ENCODE measurements at regions not wholly inside any gene's neighbourhood (a gene's known extent, or its start where the extent isn't known, plus 50 kb on each side); places are given as distances from the start of the nearest gene placed in this dataset.
"Not testable (repeated sequence)": the region's sequence is repeated elsewhere in the genome, so short reads cannot be mapped to it uniquely, and the experiment has no call there.

GRCh38 chr12:68483592-68484383 is 126.9 kb upstream of the RAP1B start:
- Histone ChIP-seq H3K9ac (ENCODE audit: insufficient read length, low read depth) (no peak overlapping the region), H3K4me3 (ENCODE audit: insufficient read length, low read depth) (no peak overlapping the region), H3K9me3 (ENCODE audit: insufficient read depth, low read length) (peaks cover 13% of the 10 kb centered on the region), H3K36me3 (ENCODE audit: insufficient read depth, insufficient read length, low read length) (no peaks in the 10 kb centered on the region), H3K27me3 (ENCODE audit: insufficient read depth, insufficient read length) (no peaks in the 10 kb centered on the region), H3K4me1 (ENCODE audit: insufficient read depth, insufficient read length) (no peaks in the 10 kb centered on the region)
- TF ChIP-seq ZNF274 (IDR thresholded peaks at IDR 0.05; ENCODE audit: low read depth, low read length) (no peak), YY1 (IDR thresholded peaks at IDR 0.05; ENCODE audit: insufficient read depth, insufficient read length) (no peak), SUZ12 (IDR thresholded peaks at IDR 0.05; ENCODE audit: extremely low read depth, insufficient read depth, insufficient read length) (no peak)
- DNase-seq (ENCODE audit: low read depth, low spot score), result no peak

DNA sequence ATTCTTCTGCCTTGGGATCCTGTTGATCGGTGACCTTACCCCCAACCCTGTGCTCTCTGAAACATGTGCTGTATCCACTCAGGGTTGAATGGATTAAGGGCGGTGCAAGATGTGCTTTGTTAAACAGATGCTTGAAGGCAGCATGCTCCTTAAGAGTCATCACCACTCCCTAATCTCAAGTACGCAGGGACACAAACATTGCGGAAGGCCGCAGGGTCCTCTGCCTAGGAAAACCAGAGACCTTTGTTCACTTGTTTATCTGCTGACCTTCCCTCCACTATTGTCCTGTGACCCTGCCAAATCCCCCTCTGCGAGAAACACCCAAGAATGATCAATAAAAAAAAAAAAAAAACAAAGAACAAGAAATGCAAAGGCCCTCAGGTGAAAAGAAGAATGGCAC is 126.1 kb upstream of the RAP1B start:
- not testable (repeated sequence) for H3K27me3 ChIP-seq (ENCODE audit: insufficient read depth, insufficient read length); H3K4me1 ChIP-seq (ENCODE audit: insufficient read depth, insufficient read length); H3K36me3 ChIP-seq (ENCODE audit: insufficient read depth, insufficient read length, low read length); H3K9ac ChIP-seq (ENCODE audit: insufficient read length, low read depth); H3K4me3 ChIP-seq (ENCODE audit: insufficient read length, low read depth); DNase-seq (ENCODE audit: low read depth, low spot score)
- H3K9me3 ChIP-seq (ENCODE audit: insufficient read depth, low read length), result peaks cover 13% of the 10 kb centered on the region

- not testable (repeated sequence) for H3K4me3 ChIP-seq (ENCODE audit: insufficient read length, low read depth); H3K9ac ChIP-seq (ENCODE audit: insufficient read length, low read depth); H3K27me3 ChIP-seq (ENCODE audit: insufficient read depth, insufficient read length); DNase-seq (ENCODE audit: low read depth, low spot score); H3K36me3 ChIP-seq (ENCODE audit: insufficient read depth, insufficient read length, low read length); H3K9me3 ChIP-seq (ENCODE audit: insufficient read depth, low read length); H3K4me1 ChIP-seq (ENCODE audit: insufficient read depth, insufficient read length)
Observed at GRCh38 chr12:68486449-68486848, 124.2 kb upstream of the RAP1B start.

DNA sequence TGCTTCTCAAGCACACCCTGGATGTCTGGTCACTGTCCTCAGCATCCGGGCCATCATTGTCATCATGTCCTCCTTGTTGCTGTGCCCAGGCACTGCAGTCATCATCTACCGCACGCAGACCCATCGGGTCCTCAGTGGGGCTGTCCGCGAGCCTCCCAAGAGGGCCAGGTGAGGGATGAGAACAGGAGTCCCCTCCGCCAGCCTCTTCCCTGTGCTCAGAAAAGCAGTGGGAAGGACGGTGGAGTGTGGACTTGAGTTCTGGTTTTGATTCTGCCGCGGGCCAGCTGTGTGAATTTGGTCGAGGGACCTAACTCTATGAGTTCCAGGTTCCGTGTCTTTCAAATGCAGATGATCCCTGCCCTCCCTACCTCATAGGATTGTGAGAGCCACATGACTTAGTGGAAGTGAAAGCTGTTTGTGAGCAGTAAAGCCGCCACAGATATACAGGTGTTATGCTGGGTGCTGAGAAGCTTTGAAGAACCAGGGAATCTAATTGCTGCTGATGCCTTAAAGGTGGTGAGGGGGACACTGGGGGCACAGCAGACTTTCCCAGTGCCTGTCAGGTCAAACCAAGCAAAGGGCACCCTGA is 122.9 kb upstream of the RAP1B start:
- Histone ChIP-seq H3K4me3 (ENCODE audit: insufficient read length, low read depth) (no peak overlapping the region), H3K27me3 (ENCODE audit: insufficient read depth, insufficient read length) (no peaks in the 10 kb centered on the region), H3K36me3 (ENCODE audit: insufficient read depth, insufficient read length, low read length) (no peaks in the 10 kb centered on the region), H3K9ac (ENCODE audit: insufficient read length, low read depth) (no peak overlapping the region), H3K4me1 (ENCODE audit: insufficient read depth, insufficient read length) (no peaks in the 10 kb centered on the region), H3K9me3 (ENCODE audit: insufficient read depth, low read length) (no peaks in the 10 kb centered on the region)
- TF ChIP-seq SUZ12 (IDR thresholded peaks at IDR 0.05; ENCODE audit: extremely low read depth, insufficient read depth, insufficient read length), result no peak
- no peak for TF ChIP-seq YY1 (IDR thresholded peaks at IDR 0.05; ENCODE audit: insufficient read depth, insufficient read length)
- TF ChIP-seq ZNF274 (IDR thresholded peaks at IDR 0.05; ENCODE audit: low read depth, low read length), result no peak
- DNase-seq (ENCODE audit: low read depth, low spot score), result no peak

GRCh38 chr12:68489273-68489672 is 121.4 kb upstream of the RAP1B start:
- Histone ChIP-seq H3K36me3 (ENCODE audit: insufficient read depth, insufficient read length, low read length) (no peaks in the 10 kb centered on the region), H3K9ac (ENCODE audit: insufficient read length, low read depth) (no peak overlapping the region), H3K9me3 (ENCODE audit: insufficient read depth, low read length) (no peaks in the 10 kb centered on the region), H3K4me3 (ENCODE audit: insufficient read length, low read depth) (no peak overlapping the region), H3K4me1 (ENCODE audit: insufficient read depth, insufficient read length) (no peaks in the 10 kb centered on the region), H3K27me3 (ENCODE audit: insufficient read depth, insufficient read length) (no peaks in the 10 kb centered on the region)
- DNase-seq (ENCODE audit: low read depth, low spot score), result no peak
- TF ChIP-seq ZNF274 (IDR thresholded peaks at IDR 0.05; ENCODE audit: low read depth, low read length), result no peak
- no peak for TF ChIP-seq YY1 (IDR thresholded peaks at IDR 0.05; ENCODE audit: insufficient read depth, insufficient read length)
- no peak for TF ChIP-seq SUZ12 (IDR thresholded peaks at IDR 0.05; ENCODE audit: extremely low read depth, insufficient read depth, insufficient read length)

DNA sequence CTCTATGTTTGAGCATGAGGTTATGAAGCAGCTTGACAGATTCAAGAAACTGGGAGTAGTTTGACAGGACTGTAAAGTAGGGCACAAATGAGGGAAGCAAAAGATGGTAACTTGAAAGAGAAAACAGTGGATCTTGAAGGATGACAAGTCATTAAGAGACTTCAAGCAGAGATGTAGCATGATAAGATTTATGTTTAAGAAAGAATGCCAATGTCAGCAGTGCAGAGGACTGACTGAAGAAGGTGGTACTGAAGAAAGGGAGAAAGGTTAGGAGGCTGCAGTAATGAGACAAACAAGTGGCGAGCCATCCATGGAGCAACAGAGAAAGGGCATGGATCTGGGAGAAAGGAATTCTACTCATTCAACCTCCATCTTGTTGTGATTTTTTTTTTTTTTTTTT is 120.2 kb upstream of the RAP1B start:
- TF ChIP-seq SUZ12 (IDR thresholded peaks at IDR 0.05; ENCODE audit: extremely low read depth, insufficient read depth, insufficient read length) (no peak), ZNF274 (IDR thresholded peaks at IDR 0.05; ENCODE audit: low read depth, low read length) (no peak), YY1 (IDR thresholded peaks at IDR 0.05; ENCODE audit: insufficient read depth, insufficient read length) (no peak)
- no peaks in the 10 kb centered on the region for H3K36me3 ChIP-seq (ENCODE audit: insufficient read depth, insufficient read length, low read length)
- H3K4me3 ChIP-seq (ENCODE audit: insufficient read length, low read depth), result no peak overlapping the region
- no peaks in the 10 kb centered on the region for H3K27me3 ChIP-seq (ENCODE audit: insufficient read depth, insufficient read length)
- H3K9ac ChIP-seq (ENCODE audit: insufficient read length, low read depth), result no peak overlapping the region
- DNase-seq (ENCODE audit: low read depth, low spot score), result no peak
- no peaks in the 10 kb centered on the region for H3K4me1 ChIP-seq (ENCODE audit: insufficient read depth, insufficient read length)
- no peaks in the 10 kb centered on the region for H3K9me3 ChIP-seq (ENCODE audit: insufficient read depth, low read length)

DNA sequence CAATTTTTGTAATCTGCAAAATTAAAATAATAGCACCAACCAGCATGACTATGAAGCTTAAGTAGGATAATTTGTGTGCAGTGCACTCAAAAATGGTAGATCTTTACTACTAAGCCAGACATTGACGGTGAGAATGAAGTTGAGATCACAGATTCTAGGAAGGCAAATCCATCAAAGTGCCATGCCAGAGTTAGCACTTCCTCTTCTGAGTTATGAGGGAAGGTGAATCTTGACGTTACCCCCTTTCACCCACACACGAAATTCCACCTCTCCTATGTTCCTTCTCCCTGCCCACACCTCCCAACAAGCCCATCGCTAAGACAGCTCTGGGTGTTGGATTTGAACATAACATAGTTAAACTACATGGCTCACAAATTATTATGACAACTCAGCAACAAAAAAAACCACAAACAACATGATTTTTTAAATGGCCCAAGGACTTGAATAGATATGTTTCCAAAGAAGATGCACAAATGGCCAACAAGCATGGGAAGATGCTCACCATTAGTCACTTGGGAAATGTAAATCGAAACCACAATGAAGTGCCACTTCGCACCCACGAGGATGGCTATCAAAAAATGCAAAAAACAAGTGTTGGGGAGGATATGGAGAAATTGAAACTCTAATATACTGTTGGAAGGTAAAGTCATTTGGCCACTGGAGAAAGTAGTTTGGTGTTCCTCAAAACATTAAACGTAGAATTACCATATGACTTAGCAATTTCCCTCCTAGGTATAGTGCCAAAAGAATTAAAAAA is 119.3 kb upstream of the RAP1B start:
- no peak for TF ChIP-seq YY1 (IDR thresholded peaks at IDR 0.05; ENCODE audit: insufficient read depth, insufficient read length)
- TF ChIP-seq SUZ12 (IDR thresholded peaks at IDR 0.05; ENCODE audit: extremely low read depth, insufficient read depth, insufficient read length), result no peak
- no peak for TF ChIP-seq ZNF274 (IDR thresholded peaks at IDR 0.05; ENCODE audit: low read depth, low read length)
- no peaks in the 10 kb centered on the region for H3K27me3 ChIP-seq (ENCODE audit: insufficient read depth, insufficient read length)
- DNase-seq (ENCODE audit: low read depth, low spot score), result no peak

More for the DNA sequence above, 119.3 kb upstream of the RAP1B start:
- no peaks in the 10 kb centered on the region for H3K4me1 ChIP-seq (ENCODE audit: insufficient read depth, insufficient read length)
- H3K4me3 ChIP-seq (ENCODE audit: insufficient read length, low read depth), result no peak overlapping the region
- H3K9ac ChIP-seq (ENCODE audit: insufficient read length, low read depth), result no peak overlapping the region
- no peaks in the 10 kb centered on the region for H3K36me3 ChIP-seq (ENCODE audit: insufficient read depth, insufficient read length, low read length)
- H3K9me3 ChIP-seq (ENCODE audit: insufficient read depth, low read length), result no peaks in the 10 kb centered on the region
